WTC11 (cell line): ENCODE measurements at regions not wholly inside any gene's neighbourhood (a gene's known extent, or its start where the extent isn't known, plus 50 kb on each side); places are given as distances from the start of the nearest gene placed in this dataset.

Experiments
- CBFB ChIP-seq: sonication (generic); formaldehyde crosslinking; IDR thresholded peaks from 2 replicates; pipeline ENCODE4 v1.8.1; 2022; ENCODE audit warnings: mild to moderate bottlenecking, low read depth, missing genetic modification reagents
- FOXP1 ChIP-seq: sonication (generic); formaldehyde crosslinking; IDR thresholded peaks from 2 replicates; pipeline ENCODE4 v1.8.0; 2022; ENCODE audit warnings: missing genetic modification reagents, mild to moderate bottlenecking, moderate library complexity, borderline replicate concordance
- SP1 ChIP-seq: sonication (generic); formaldehyde crosslinking; conservative IDR thresholded peaks from 2 replicates; pipeline ENCODE4 v1.8.1; 2022; ENCODE audit warnings: missing genetic modification reagents
- ZBTB21 ChIP-seq: sonication (generic); formaldehyde crosslinking; IDR thresholded peaks from 2 replicates; pipeline ENCODE4 v1.8.1; 2023; ENCODE audit warnings: mild to moderate bottlenecking, missing genetic modification reagents, borderline replicate concordance
- TF ChIP-seq, protein P1 (sequence below): fragments of 200-600 bp; IDR thresholded peaks from 2 replicates; pipeline ENCODE4 v1.8.0; 2022; ENCODE audit warnings: antibody characterized with exemption

DNA sequence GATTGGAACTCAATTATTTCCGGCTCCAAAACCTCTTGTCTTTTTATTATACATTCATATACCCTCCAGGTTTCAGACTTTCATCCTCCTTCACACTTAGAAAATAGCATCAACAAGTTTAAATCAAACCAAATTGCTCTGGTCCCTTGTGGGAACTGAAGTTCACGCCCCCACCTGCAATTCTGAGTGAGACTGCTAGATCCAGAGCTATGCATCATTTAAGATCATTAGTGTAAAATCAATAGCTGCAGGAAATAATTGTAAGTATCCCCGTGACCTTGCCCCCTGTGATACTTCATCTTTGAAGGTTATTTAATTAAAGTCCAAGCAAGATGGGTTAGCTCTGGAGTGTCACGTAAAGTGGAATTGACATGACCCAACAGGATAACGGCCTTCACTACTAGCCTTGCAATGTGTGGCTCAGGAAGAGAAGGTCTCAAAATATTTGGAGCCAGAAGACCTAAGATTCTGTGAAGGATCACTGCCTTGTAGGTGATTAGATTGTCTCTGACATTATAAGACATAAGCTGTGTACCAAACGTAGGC, 742.2 kb upstream of the LRRC4C start:
- TF ChIP-seq, protein P1, sequence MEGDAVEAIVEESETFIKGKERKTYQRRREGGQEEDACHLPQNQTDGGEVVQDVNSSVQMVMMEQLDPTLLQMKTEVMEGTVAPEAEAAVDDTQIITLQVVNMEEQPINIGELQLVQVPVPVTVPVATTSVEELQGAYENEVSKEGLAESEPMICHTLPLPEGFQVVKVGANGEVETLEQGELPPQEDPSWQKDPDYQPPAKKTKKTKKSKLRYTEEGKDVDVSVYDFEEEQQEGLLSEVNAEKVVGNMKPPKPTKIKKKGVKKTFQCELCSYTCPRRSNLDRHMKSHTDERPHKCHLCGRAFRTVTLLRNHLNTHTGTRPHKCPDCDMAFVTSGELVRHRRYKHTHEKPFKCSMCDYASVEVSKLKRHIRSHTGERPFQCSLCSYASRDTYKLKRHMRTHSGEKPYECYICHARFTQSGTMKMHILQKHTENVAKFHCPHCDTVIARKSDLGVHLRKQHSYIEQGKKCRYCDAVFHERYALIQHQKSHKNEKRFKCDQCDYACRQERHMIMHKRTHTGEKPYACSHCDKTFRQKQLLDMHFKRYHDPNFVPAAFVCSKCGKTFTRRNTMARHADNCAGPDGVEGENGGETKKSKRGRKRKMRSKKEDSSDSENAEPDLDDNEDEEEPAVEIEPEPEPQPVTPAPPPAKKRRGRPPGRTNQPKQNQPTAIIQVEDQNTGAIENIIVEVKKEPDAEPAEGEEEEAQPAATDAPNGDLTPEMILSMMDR: no peak
- TF ChIP-seq FOXP1 (CRISPR knock-in tag) (no peak), CBFB (no peak), SP1 (CRISPR knock-in tag) (no peak), ZBTB21 (CRISPR knock-in tag) (no peak)
